ENCODE measurements at regions not wholly inside any gene's neighbourhood (a gene's known extent, or its start where the extent isn't known, plus 50 kb on each side); places are given as distances from the start of the nearest gene placed in this dataset.

DNA sequence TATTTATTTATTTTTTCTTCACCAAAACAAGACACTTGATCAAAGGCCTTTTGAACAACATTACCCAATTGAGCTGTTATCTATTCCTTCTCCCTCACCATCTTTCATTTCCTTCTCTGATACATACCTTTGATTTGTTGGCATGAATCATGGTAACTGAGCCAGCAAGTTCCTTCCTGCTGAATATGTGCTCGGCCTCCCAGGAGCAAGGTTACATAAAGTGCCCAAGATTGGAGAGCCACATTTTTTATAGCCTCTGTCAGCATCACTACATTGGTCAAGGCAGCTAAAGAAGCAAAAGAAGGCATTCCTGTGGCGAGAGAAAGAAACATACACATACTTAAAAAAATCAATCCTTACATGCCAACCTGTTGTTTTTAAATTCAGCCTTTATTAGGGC, 369.6 kb downstream of the CYLC2 start:
- DNase-seq, result no peak
- intact Hi-C loops (cut with DNase I), result no loop called here
- Histone ChIP-seq H3K27me3 (no peaks in the 10 kb centered on the region), H3K27ac (no peak overlapping the region), H3K36me3 (no peaks in the 10 kb centered on the region), H3K4me1 (no peaks in the 10 kb centered on the region), H3K9ac (ENCODE audit: low read depth in 2 of 2, low read length in 2 of 2) (no peak overlapping the region), H3K9me3 (no peaks in the 10 kb centered on the region), H3K4me3 (no peak overlapping the region)
- no peak for TF ChIP-seq CTCF (IDR thresholded peaks at IDR 0.05)

GRCh38 chr9:103371152-103371551, 376.0 kb downstream of the CYLC2 start:
- DNase-seq, result no peak
- intact Hi-C loops (cut with DNase I), result no loop called here
- Histone ChIP-seq H3K4me1 (no peaks in the 10 kb centered on the region), H3K36me3 (no peaks in the 10 kb centered on the region), H3K9ac (ENCODE audit: low read depth in 2 of 2, low read length in 2 of 2) (no peak overlapping the region), H3K9me3 (no peaks in the 10 kb centered on the region), H3K27ac (no peak overlapping the region), H3K4me3 (no peak overlapping the region), H3K27me3 (no peaks in the 10 kb centered on the region)
- TF ChIP-seq CTCF (IDR thresholded peaks at IDR 0.05), result no peak

DNA sequence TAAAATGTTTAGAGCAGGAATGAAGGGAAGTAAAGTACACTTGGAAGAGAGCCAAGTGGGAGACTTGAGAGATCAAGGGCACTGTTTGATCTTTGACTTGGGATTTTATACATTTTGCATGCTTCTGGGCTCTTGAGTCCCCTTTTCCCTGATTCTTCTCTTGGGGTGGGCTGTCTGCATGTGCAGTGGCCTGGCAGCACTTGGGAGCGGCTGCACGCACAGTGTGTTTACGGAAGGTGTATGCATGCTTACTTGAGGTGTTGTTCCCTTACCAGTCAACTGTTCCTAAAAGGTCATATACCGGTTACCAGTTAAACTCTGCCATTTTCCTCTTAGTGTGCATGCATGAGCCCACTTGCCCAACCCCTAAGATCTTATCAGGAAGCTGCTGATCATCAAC, 377.7 kb downstream of the CYLC2 start:
- no peak overlapping the region for H3K9ac ChIP-seq (ENCODE audit: low read depth in 2 of 2, low read length in 2 of 2)
- H3K4me1 ChIP-seq, result no peaks in the 10 kb centered on the region

DNA sequence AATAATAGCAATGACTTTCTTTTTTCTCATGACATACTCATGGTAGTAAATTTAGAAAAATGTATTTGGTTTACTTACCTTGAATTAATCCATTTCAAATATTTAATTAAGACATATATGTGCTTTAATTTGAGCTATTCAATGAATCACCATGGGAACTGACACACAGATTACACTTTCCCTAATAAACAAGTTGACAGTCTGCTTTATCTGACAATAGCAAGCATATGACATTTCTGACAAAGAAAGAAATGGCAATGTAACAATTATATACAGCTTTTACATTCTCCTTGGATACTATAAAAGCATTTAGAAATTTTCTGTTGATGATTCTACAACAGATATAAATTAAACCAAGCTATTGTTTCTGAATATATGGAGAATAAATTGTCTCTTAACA, 382.5 kb downstream of the CYLC2 start:
- Histone ChIP-seq H3K36me3 (no peaks in the 10 kb centered on the region), H3K9me3 (no peaks in the 10 kb centered on the region), H3K9ac (ENCODE audit: low read depth in 2 of 2, low read length in 2 of 2) (no peak overlapping the region), H3K4me3 (no peak overlapping the region), H3K4me1 (no peaks in the 10 kb centered on the region), H3K27ac (no peak overlapping the region), H3K27me3 (no peaks in the 10 kb centered on the region)
- TF ChIP-seq CTCF (IDR thresholded peaks at IDR 0.05), result no peak
- intact Hi-C loops (cut with DNase I), result no loop called here
- no peak for DNase-seq

More for the DNA sequence above, 377.7 kb downstream of the CYLC2 start:
- Histone ChIP-seq H3K4me3 (no peak overlapping the region), H3K36me3 (no peaks in the 10 kb centered on the region), H3K9me3 (no peaks in the 10 kb centered on the region), H3K27me3 (no peaks in the 10 kb centered on the region), H3K27ac (no peak overlapping the region)
- no peak for TF ChIP-seq CTCF (IDR thresholded peaks at IDR 0.05)
- intact Hi-C loops (cut with DNase I), result no loop called here
- no peak for DNase-seq

DNA sequence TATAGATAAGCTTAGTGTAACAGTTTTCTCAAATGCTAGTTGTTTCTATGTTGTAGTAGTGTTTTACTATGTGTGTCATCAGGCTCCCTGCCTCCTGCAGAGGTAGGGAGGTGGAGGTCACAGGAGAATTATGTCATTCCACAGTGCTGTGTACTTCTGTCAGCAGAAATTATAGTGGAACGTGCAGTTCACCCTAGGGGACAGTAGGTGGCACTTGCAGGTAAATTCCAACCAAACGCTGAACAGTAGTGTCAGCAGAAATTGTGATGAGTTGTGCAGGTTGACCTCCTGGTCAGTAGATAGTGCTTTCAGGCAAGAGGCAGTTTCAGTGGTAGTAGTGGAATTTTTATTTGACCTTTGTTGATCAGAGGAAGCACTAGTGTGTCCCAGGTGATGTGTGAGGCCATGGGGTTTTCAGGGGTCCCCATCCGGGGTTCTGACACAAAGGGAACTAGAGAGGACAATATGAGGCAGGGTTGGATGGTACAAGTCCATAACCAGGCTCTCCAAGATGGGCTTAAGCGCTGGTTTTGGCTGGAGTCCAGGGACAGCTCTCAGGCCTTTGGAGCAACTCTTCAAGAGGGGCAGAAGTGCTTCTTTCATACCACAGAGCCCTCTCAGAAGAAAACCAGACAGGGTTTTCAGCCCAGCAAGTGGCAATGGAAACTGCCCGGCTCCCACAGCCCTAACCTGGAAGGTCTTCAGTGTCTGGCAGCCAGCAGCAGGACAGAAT, 402.9 kb downstream of the CYLC2 start:
- peak; percentile 25 for DNase-seq
- intact Hi-C loops (cut with DNase I), result no loop called here

More for the DNA sequence above, 402.9 kb downstream of the CYLC2 start:
- no peaks in the 10 kb centered on the region for H3K9me3 ChIP-seq
- no peaks in the 10 kb centered on the region for H3K4me1 ChIP-seq
- H3K9ac ChIP-seq (ENCODE audit: low read depth in 2 of 2, low read length in 2 of 2), result no peak overlapping the region
- no peak overlapping the region for H3K27ac ChIP-seq
- no peaks in the 10 kb centered on the region for H3K27me3 ChIP-seq
- TF ChIP-seq CTCF (IDR thresholded peaks at IDR 0.05), result peak; percentile 42
- H3K4me3 ChIP-seq, result no peak overlapping the region
- H3K36me3 ChIP-seq, result no peaks in the 10 kb centered on the region
